KMS-11 (cell line): ENCODE measurements at regions not wholly inside any gene's neighbourhood (a gene's known extent, or its start where the extent isn't known, plus 50 kb on each side); places are given as distances from the start of the nearest gene placed in this dataset.

ENCODE experiments used
- H2AFZ ChIP-seq: fragments of 200-600 bp; sonication (generic); 2 replicates; pipeline ENCODE4 v1.6.1; 2016; ENCODE audit warnings: antibody characterized with exemption, mixed run types, low read depth
- H3K27ac ChIP-seq: fragments of 200-600 bp; sonication (generic); 2 replicates; pipeline ENCODE4 v1.6.1; 2016; ENCODE audit warnings: mild to moderate bottlenecking, mixed run types
- H3K27me3 ChIP-seq: fragments of 200-600 bp; sonication (generic); 2 replicates; pipeline ENCODE4 v1.6.1; 2017; ENCODE audit warnings: mild to moderate bottlenecking, low read depth, mixed run types, moderate library complexity; ENCODE audit not compliant: insufficient read depth
- H3K36me3 ChIP-seq: fragments of 200-600 bp; sonication (generic); 2 replicates; pipeline ENCODE4 v1.6.1; 2017; ENCODE audit warnings: mild to moderate bottlenecking, mixed run types; ENCODE audit not compliant: insufficient read depth
- H3K4me1 ChIP-seq: fragments of 200-600 bp; sonication (generic); 2 replicates; pipeline ENCODE4 v1.6.1; 2016; ENCODE audit warnings: mild to moderate bottlenecking, low read depth, mixed run types; ENCODE audit not compliant: poor library complexity, severe bottlenecking
- H3K4me2 ChIP-seq: fragments of 200-600 bp; sonication (generic); 2 replicates; pipeline ENCODE4 v1.7.0; 2016; ENCODE audit warnings: mild to moderate bottlenecking, mixed run types
- H3K4me3 ChIP-seq: fragments of 200-600 bp; sonication (generic); IDR thresholded peaks from 2 replicates; pipeline ENCODE4 v1.6.1; 2017; ENCODE audit warnings: low read depth, low read length, mixed read lengths; ENCODE audit not compliant: insufficient read depth
- H3K79me2 ChIP-seq: fragments of 200-600 bp; sonication (generic); 2 replicates; pipeline ENCODE4 v1.6.1; 2016; ENCODE audit warnings: low read depth, mixed run types; ENCODE audit not compliant: insufficient read depth
- H3K9ac ChIP-seq: fragments of 200-600 bp; sonication (generic); 2 replicates; pipeline ENCODE4 v1.6.1; 2016; ENCODE audit warnings: mild to moderate bottlenecking, mixed run types
- H4K20me1 ChIP-seq: fragments of 200-600 bp; sonication (generic); 2 replicates; pipeline ENCODE4 v1.6.1; 2016; ENCODE audit warnings: mild to moderate bottlenecking, mixed run types; ENCODE audit not compliant: insufficient read depth
- CTCF ChIP-seq: fragments of 200-600 bp; sonication (generic); conservative IDR thresholded peaks from 2 replicates; pipeline ENCODE4 v1.6.1; 2017; ENCODE audit warnings: low read depth, mild to moderate bottlenecking, antibody characterized with exemption, low read length, moderate library complexity, mixed read lengths

- peak; percentile 42; the same call in 1 of the 2 replicates for TF ChIP-seq CTCF
- no peak overlapping the region for H3K27ac ChIP-seq
Measured at GRCh38 chr20:24164360-24164759, 175.8 kb upstream of the GGTLC1 start.

DNA sequence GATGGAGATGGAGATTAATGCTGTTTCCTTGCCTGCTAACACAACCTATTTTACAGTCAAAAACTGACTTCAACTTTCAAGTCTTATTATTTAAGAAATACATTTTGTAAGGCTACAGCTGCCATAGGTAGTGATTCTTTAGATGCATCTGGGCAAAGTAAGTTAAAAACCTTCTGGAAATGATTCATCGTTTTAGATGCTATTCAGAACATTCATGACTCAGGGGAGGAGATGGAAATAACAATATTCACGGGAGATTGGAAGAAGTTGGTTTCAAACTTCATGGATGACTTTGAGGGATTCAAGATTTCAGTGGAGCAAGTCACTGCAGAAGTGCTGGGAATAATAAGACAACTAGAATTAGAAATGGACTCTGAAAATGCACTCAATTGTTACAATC, 174.9 kb upstream of the GGTLC1 start:
- Histone ChIP-seq H3K4me2 (no peak overlapping the region), H3K36me3 (no peaks in the 10 kb centered on the region), H3K9ac (no peak overlapping the region), H3K4me3 (no peak overlapping the region), H3K4me1 (no peaks in the 10 kb centered on the region), H3K79me2 (no peaks in the 10 kb centered on the region), H3K27ac (no peak overlapping the region), H2AFZ (no peak overlapping the region), H4K20me1 (no peaks in the 10 kb centered on the region), H3K27me3 (no peaks in the 10 kb centered on the region)
- no peak for TF ChIP-seq CTCF

More at GRCh38 chr20:24164360-24164759, 175.8 kb upstream of the GGTLC1 start:
- no peak overlapping the region for H2AFZ ChIP-seq
- H3K4me1 ChIP-seq, result no peaks in the 10 kb centered on the region
- no peaks in the 10 kb centered on the region for H3K79me2 ChIP-seq
- no peaks in the 10 kb centered on the region for H3K27me3 ChIP-seq
- no peaks in the 10 kb centered on the region for H4K20me1 ChIP-seq
- no peaks in the 10 kb centered on the region for H3K36me3 ChIP-seq
- H3K4me3 ChIP-seq, result no peak overlapping the region
- H3K4me2 ChIP-seq, result no peak overlapping the region
- H3K9ac ChIP-seq, result no peak overlapping the region

DNA sequence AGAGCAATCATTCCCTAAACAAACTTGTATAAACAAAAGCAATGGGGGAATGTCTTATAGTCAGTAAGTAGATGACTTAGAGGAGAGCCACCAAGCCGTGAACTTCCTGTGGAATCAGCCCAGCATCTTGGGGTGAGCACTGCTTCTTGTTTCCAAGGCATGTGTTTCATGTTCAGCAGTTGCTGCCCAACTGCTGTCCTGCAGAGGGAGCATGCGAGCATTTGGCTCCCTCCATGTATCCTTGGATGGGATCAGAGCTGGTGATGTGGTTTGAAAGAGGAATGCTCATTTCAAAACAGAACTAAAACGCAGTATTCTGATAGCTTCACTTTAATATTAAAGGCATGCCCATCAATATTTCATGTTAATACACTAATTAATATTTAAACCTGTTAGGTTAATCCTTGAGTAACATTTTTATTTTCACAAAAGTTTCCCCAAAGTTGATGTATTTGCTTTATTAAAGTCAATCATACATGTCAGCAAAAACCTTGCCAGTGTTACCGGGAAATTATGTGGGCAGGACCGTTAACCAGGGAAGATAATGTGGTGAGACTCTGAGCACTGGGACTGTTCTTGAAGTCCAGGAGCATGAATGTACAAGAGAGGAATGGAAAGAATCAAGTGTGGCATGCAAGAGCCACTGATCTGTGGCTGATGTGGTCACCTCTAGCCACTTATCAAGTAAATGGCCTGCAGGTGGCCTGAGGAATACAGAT, 172.1 kb upstream of the GGTLC1 start:
- no peaks in the 10 kb centered on the region for H4K20me1 ChIP-seq
- no peaks in the 10 kb centered on the region for H3K4me1 ChIP-seq
- no peak overlapping the region for H2AFZ ChIP-seq
- no peak overlapping the region for H3K4me3 ChIP-seq
- H3K79me2 ChIP-seq, result no peaks in the 10 kb centered on the region
- H3K27ac ChIP-seq, result no peak overlapping the region
- no peak overlapping the region for H3K9ac ChIP-seq
- H3K4me2 ChIP-seq, result no peak overlapping the region
- H3K36me3 ChIP-seq, result no peaks in the 10 kb centered on the region
- H3K27me3 ChIP-seq, result no peaks in the 10 kb centered on the region
- TF ChIP-seq CTCF, result peak; percentile 56

GRCh38 chr20:24158281-24158680, 169.7 kb upstream of the GGTLC1 start:
- no peak for TF ChIP-seq CTCF
- Histone ChIP-seq H3K4me1 (no peaks in the 10 kb centered on the region), H4K20me1 (no peaks in the 10 kb centered on the region), H3K27me3 (no peaks in the 10 kb centered on the region), H3K9ac (no peak overlapping the region), H3K4me2 (no peak overlapping the region), H3K27ac (no peak overlapping the region), H3K79me2 (no peaks in the 10 kb centered on the region), H3K4me3 (no peak overlapping the region), H3K36me3 (no peaks in the 10 kb centered on the region), H2AFZ (no peak overlapping the region)
